ENCODE measurements at regions not wholly inside any gene's neighbourhood (a gene's known extent, or its start where the extent isn't known, plus 50 kb on each side); places are given as distances from the start of the nearest gene placed in this dataset.

DNA sequence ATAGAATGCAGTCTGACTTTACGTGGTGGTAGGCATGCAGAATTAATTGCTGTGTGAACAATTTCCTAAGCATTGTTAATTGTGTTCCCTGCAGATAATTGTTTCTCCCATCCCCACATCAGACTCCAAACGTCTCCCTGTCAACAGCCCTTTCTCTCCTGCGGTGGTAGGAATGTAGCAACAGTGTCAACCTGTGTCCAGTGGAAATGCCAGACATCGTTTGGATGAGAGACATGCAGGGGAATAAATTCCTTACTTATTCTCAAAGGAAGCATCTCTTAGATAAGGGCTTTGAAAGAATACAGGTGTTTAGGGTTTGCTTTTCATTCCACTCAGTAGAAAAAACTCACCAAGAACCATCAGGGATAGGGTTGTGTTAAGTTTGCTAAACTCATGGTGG, 245.3 kb upstream of the WWC1 start:
- Mint-ChIP-seq H3K4me1 (no peaks in the 10 kb centered on the region), H3K36me3 (no peaks in the 10 kb centered on the region)
- no peak for ATAC-seq

GRCh38 chr5:168047043-168047668, 244.3 kb upstream of the WWC1 start:
- ATAC-seq (no peak), DNase-seq (no peak)
- H3K9me3 Mint-ChIP-seq = peaks cover 0 to 4% (median 0%) of the 10 kb centered on the region in 9 donors
- POLR2A ChIA-PET = no interaction called here
- H3K27ac Mint-ChIP-seq = no peak overlapping the region
- H3K27me3 Mint-ChIP-seq = peaks cover 0 to 13% (median 2%) of the 10 kb centered on the region in 5 donors
- no peak overlapping the region for H3K4me3 Mint-ChIP-seq
- H3K36me3 Mint-ChIP-seq = no peaks in the 10 kb centered on the region
- no peaks in the 10 kb centered on the region for H3K4me1 Mint-ChIP-seq

More for the DNA sequence above, 245.3 kb upstream of the WWC1 start:
- POLR2A ChIA-PET = no interaction called here
- no peak for DNase-seq
- Mint-ChIP-seq H3K27ac (no peak overlapping the region), H3K4me3 (no peak overlapping the region), H3K9me3 (peaks cover 0 to 5% (median 0%) of the 10 kb centered on the region in 9 donors), H3K27me3 (peaks cover 0 to 13% (median 2%) of the 10 kb centered on the region in 5 donors)

- Mint-ChIP-seq H3K27ac (no peak overlapping the region), H3K4me1 (no peaks in the 10 kb centered on the region), H3K27me3 (peaks cover 0 to 13% (median 0%) of the 10 kb centered on the region in 5 donors), H3K36me3 (no peaks in the 10 kb centered on the region), H3K9me3 (peaks cover 0 to 1% (median 0%) of the 10 kb centered on the region in 9 donors), H3K4me3 (no peak overlapping the region)
- POLR2A ChIA-PET = no interaction called here
- peak in 1 of 10 donors; percentile 1 for DNase-seq
- no peak for ATAC-seq
These were observed 243.8 kb upstream of the WWC1 start for GRCh38 chr5:168047669-168048111.

GRCh38 chr5:168048486-168048885, 243.0 kb upstream of the WWC1 start:
- DNase-seq = no peak
- no peak for ATAC-seq
- no peak overlapping the region for H3K4me3 Mint-ChIP-seq
- H3K27me3 Mint-ChIP-seq = peaks cover 0 to 13% (median 0%) of the 10 kb centered on the region in 5 donors
- H3K27ac Mint-ChIP-seq = no peak overlapping the region
- POLR2A ChIA-PET = no interaction called here
- no peaks in the 10 kb centered on the region for H3K36me3 Mint-ChIP-seq
- H3K9me3 Mint-ChIP-seq = no peaks in the 10 kb centered on the region
- no peaks in the 10 kb centered on the region for H3K4me1 Mint-ChIP-seq

GRCh38 chr5:168052686-168053085, 238.8 kb upstream of the WWC1 start:
- Mint-ChIP-seq H3K4me1 (no peaks in the 10 kb centered on the region), H3K27ac (no peak overlapping the region), H3K9me3 (peaks cover 0 to 8% (median 1%) of the 10 kb centered on the region in 9 donors), H3K36me3 (peaks cover 0 to under 1% (median 0%) of the 10 kb centered on the region in 3 donors), H3K4me3 (no peak overlapping the region), H3K27me3 (peaks cover 0 to 13% (median 0%) of the 10 kb centered on the region in 5 donors)
- ATAC-seq (no peak), DNase-seq (no peak)
- POLR2A ChIA-PET = no interaction called here

DNA sequence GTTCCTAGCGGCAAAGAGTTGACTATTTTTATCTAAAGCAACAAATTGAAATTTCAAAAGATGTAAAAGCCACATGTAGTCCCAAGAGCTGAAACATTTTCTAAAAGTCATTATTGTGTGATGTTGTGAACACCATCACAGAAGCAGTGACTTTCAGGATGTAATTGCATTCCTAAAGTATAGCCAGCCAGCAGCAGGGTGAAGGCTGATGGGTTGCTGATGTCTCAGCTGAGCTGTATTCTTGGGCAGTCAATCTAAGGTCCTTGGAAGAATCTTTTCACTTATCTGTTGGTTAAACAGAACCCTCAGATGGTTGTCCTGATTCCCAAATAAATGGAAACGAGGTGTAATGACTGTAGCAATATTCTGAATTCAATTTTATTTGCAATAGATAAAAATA, 237.4 kb upstream of the WWC1 start:
- Mint-ChIP-seq H3K36me3 (peaks cover 0 to 4% (median 0%) of the 10 kb centered on the region in 3 donors), H3K4me1 (no peaks in the 10 kb centered on the region), H3K4me3 (no peak overlapping the region), H3K9me3 (peaks cover 0 to 14% (median 8%) of the 10 kb centered on the region in 9 donors), H3K27ac (no peak overlapping the region), H3K27me3 (peaks cover 0 to 13% (median 0%) of the 10 kb centered on the region in 5 donors)
- ATAC-seq (no peak), DNase-seq (no peak)
- POLR2A ChIA-PET = no interaction called here

- H3K9me3 Mint-ChIP-seq = peaks cover 0 to 14% (median 8%) of the 10 kb centered on the region in 9 donors
- H3K4me1 Mint-ChIP-seq = no peaks in the 10 kb centered on the region
- ATAC-seq (no peak), DNase-seq (no peak)
- peaks cover 0 to 8% (median 0%) of the 10 kb centered on the region in 5 donors for H3K27me3 Mint-ChIP-seq
- POLR2A ChIA-PET = no interaction called here
- H3K36me3 Mint-ChIP-seq = peaks cover 0 to 4% (median 0%) of the 10 kb centered on the region in 3 donors
- H3K27ac Mint-ChIP-seq = no peak overlapping the region
- no peak overlapping the region for H3K4me3 Mint-ChIP-seq
These were observed 236.2 kb upstream of the WWC1 start for GRCh38 chr5:168055141-168055683.

- H3K9me3 Mint-ChIP-seq = peaks cover 0 to 14% (median 8%) of the 10 kb centered on the region in 9 donors
These were observed 235.5 kb upstream of the WWC1 start for GRCh38 chr5:168055961-168056360.

GRCh38 chr5:168056499-168057182, 234.8 kb upstream of the WWC1 start:
- peaks cover 0 to 14% (median 8%) of the 10 kb centered on the region in 9 donors for H3K9me3 Mint-ChIP-seq
- H3K4me1 Mint-ChIP-seq = no peaks in the 10 kb centered on the region
- ATAC-seq (no peak), DNase-seq (no peak)
- H3K4me3 Mint-ChIP-seq = no peak overlapping the region
- H3K27ac Mint-ChIP-seq = no peak overlapping the region
- POLR2A ChIA-PET = no interaction called here
- no peaks in the 10 kb centered on the region for H3K27me3 Mint-ChIP-seq
- peaks cover 0 to 4% (median 0%) of the 10 kb centered on the region in 3 donors for H3K36me3 Mint-ChIP-seq

More at GRCh38 chr5:168055961-168056360, 235.5 kb upstream of the WWC1 start:
- POLR2A ChIA-PET = no interaction called here
- no peaks in the 10 kb centered on the region for H3K4me1 Mint-ChIP-seq
- ATAC-seq = no peak
- H3K27ac Mint-ChIP-seq = no peak overlapping the region
- no peak overlapping the region for H3K4me3 Mint-ChIP-seq
- H3K27me3 Mint-ChIP-seq = peaks cover 0 to under 1% (median 0%) of the 10 kb centered on the region in 5 donors
- peaks cover 0 to 4% (median 0%) of the 10 kb centered on the region in 3 donors for H3K36me3 Mint-ChIP-seq
- no peak for DNase-seq

DNA sequence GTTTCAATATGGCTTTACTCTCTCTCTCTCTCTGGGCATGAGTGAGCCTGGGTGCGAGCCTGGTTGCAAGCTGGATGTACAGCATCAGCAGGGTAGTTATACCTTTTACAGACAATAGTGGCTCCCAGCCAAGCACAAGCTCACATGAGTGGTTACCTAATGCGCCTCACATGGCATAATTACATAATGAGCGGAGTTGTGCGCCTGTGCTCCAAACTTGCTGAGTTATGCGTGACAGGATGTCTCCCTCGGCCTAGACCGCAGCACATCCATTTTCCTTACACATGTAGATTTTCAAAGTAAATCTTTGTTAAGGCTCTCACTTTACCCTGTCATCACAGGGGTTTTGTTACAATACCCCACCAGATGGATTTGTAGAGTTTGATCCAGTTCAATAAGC, 233.5 kb upstream of the WWC1 start:
- no peak overlapping the region for H3K4me3 Mint-ChIP-seq
- ATAC-seq (no peak), DNase-seq (no peak)
- H3K4me1 Mint-ChIP-seq = no peaks in the 10 kb centered on the region
- H3K9me3 Mint-ChIP-seq = peaks cover 0 to 14% (median 8%) of the 10 kb centered on the region in 9 donors
- H3K27ac Mint-ChIP-seq = no peak overlapping the region
- POLR2A ChIA-PET = no interaction called here
- H3K27me3 Mint-ChIP-seq = no peaks in the 10 kb centered on the region
- H3K36me3 Mint-ChIP-seq = peaks cover 0 to 4% (median 0%) of the 10 kb centered on the region in 3 donors

DNA sequence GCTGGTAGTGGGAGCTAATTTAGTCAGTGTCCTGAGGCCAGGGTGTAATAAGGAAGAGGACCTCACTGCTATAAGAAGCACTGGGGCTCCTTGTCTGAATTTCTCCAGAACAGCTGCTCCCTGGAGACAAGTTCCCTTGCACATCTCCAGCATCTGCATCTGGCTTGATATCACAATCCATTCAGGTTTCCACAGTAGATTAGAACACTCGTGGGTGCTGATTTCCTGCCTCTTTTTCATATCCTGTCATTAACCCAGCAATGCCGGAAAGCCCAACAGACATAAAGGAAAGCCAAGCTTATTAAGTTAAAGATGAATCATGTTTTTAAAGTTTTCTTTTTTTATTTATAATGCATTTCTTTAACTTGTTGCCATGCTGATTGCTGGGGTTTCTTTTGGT, 232.3 kb upstream of the WWC1 start:
- H3K36me3 Mint-ChIP-seq = peaks cover 0 to 4% (median 0%) of the 10 kb centered on the region in 3 donors

DNA sequence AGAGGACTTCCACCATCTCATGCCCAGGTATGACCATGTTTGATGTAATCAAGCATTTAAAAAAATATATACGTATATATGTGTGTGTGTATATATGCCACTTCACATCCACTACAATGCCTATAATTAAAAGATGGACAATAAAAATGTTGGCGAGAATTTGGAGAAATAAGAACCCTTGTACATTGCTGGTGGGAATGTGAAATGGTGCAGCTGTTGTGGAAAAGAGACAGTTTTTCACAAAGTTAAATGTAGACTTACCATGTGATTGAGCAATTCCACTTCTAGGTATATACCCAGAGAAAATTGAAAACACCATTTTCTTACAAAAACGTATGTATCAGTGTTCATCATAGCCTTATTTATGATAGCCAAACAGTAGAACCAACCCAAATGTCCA, 229.2 kb upstream of the WWC1 start:
- Mint-ChIP-seq H3K27me3 (peaks cover 0 to 1% (median 0%) of the 10 kb centered on the region in 5 donors), H3K4me3 (no peak overlapping the region), H3K36me3 (peaks cover 0 to 4% (median 0%) of the 10 kb centered on the region in 3 donors), H3K9me3 (peaks cover 0 to 11% (median 8%) of the 10 kb centered on the region in 9 donors), H3K4me1 (no peaks in the 10 kb centered on the region), H3K27ac (no peak overlapping the region)
- DNase-seq = no peak
- POLR2A ChIA-PET = no interaction called here
- no peak for ATAC-seq

More for the DNA sequence above, 232.3 kb upstream of the WWC1 start:
- H3K4me1 Mint-ChIP-seq = no peaks in the 10 kb centered on the region
- no peaks in the 10 kb centered on the region for H3K27me3 Mint-ChIP-seq
- ATAC-seq (no peak), DNase-seq (no peak)
- no peak overlapping the region for H3K27ac Mint-ChIP-seq
- no peak overlapping the region for H3K4me3 Mint-ChIP-seq
- POLR2A ChIA-PET = no interaction called here
- H3K9me3 Mint-ChIP-seq = peaks cover 0 to 14% (median 8%) of the 10 kb centered on the region in 9 donors

- Mint-ChIP-seq H3K4me1 (no peaks in the 10 kb centered on the region), H3K27me3 (peaks cover 0 to 4% (median 0%) of the 10 kb centered on the region in 5 donors), H3K4me3 (no peak overlapping the region), H3K27ac (no peak overlapping the region), H3K36me3 (no peaks in the 10 kb centered on the region), H3K9me3 (peaks cover 0 to 2% (median 0%) of the 10 kb centered on the region in 9 donors)
- POLR2A ChIA-PET = no interaction called here
- ATAC-seq (no peak), DNase-seq (no peak)
These were observed 227.0 kb upstream of the WWC1 start for GRCh38 chr5:168064457-168064856.
